Uterus (tissue), 2 donors: ENCODE measurements at regions not wholly inside any gene's neighbourhood (a gene's known extent, or its start where the extent isn't known, plus 50 kb on each side); places are given as distances from the start of the nearest gene placed in this dataset.

ENCODE experiments used
- CTCF ChIP-seq, 4 experiments: fragments of 200-600 bp in 2 of 4; fragments of 450-650 bp in 2 of 4; sonication (generic) in 2 of 4; IDR thresholded peaks; one replicate each; pipeline ENCODE4 v1.5.1; 2016 to 2019; ENCODE audit warnings: antibody characterized with exemption in 4 of 4, mild to moderate bottlenecking in 2 of 4, moderate library complexity in 1 of 4
- POLR2A ChIP-seq, 2 donors: fragments of 450-650 bp; IDR thresholded peaks; one replicate each; pipeline ENCODE4 v1.6.1; 2016; ENCODE audit warnings: antibody characterized with exemption in 2 of 2, mild to moderate bottlenecking in 1 of 2, moderate library complexity in 1 of 2

GRCh38 chr5:7018198-7018597, 305.0 kb downstream of the TENT4A start:
- TF ChIP-seq CTCF (IDR thresholded peaks at IDR 0.05) (no peak), POLR2A (IDR thresholded peaks at IDR 0.05) (no peak)
